Posterior vena cava (tissue), 2 donors: ENCODE measurements at regions not wholly inside any gene's neighbourhood (a gene's known extent, or its start where the extent isn't known, plus 50 kb on each side); places are given as distances from the start of the nearest gene placed in this dataset.

Experiments used
- DNase-seq: peaks from one replicate; pipeline ENCODE4 v3.0.0-alpha.2; 2020; ENCODE audit warnings: low spot score
- intact Hi-C, 2 donors: fragments of 100-400 bp; cut with DNase I; formaldehyde crosslinking; loops; one replicate each; pipeline versions ENCODE4 v1.14.1 to v1.14.2; 2022 to 2023
- donor health status: DM: yes; HTN: yes; CAD: no.
- donor health status: DM: yes; HTN: yes; CAD: no.

DNA sequence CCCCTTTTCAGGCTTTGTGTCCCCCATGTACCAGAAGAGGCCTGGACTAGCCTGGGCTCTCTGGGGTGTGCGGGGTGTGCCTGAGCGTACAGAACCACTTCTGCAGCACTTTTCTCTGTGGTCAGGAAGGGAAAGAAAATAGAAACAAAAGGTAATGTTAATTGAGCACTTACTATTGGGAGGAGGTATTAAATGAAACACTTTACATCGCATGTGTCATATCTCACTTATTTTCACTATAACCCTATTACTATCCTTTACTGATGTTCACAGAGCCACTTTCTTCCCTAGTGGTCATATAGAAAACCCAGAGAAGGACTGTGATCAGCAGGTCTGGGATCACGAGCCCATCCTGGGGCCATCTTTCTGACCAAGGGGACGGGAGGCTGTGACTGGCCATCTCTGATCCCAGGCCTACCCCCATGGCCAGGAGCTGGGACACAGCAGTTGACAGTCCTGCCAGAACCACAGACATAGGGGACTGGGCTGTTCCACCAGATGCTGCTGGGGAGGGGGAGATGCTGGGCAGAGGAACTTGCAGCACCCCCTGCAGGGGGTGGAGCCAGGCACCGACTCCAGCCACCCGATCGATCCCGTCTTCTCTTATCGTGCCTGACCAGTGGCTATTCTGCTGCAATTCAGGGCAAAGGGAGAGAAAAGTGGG lies 107.6 kb downstream of the VEGFA start:
- intact Hi-C loops: loop anchor here in 1 of 2 donors (5.0 kb wide), 1 partner anchor 1235 kb away; no protein-coding TSS in a partner anchor
- DNase-seq: no peak

DNA sequence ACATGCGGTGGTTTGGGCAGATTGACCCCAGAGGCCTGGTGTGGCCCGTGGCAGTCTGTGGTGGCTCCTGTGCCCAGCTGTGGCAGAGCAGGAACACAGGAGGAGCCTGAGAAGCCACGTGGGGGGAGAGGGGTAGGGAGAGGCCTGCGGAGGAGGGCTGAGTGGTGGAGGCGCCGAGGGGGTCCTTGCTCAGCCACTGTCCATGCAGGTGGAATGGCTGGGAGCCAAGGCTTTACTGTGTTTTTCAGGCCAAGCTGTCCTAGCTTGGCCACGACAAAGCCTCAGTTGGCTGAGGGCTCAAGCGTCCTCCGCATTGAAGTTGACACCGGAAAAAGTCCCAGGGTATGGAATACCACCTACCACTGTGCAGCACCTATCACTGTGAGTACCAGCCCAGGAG lies 107.0 kb downstream of the VEGFA start:
- intact Hi-C loops: loop anchor here in 1 of 2 donors (5.0 kb wide), 1 partner anchor 1235 kb away; no protein-coding TSS in a partner anchor
- DNase-seq: no peak

DNA sequence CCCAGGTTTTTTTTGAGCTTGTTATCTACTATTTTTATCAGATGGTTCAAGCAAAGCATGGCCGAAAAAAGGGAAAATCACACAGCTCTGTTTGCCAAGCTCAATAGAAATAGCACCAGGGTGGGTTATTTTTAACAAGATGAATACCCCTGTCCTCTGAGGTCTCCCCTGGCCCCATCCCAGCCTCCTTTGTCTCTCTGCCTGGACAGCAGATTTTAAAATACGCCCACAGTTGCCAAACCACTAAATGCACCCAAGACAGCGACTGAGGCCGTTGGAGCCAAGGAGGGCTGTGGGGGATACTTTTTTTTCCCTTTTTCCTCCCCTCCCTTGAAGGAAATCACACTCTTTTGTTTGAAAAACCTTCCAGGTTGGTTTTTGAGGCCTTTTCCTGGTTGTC lies 106.6 kb downstream of the VEGFA start:
- DNase-seq: no peak
- intact Hi-C loops: loop anchor here in 1 of 2 donors (5.0 kb wide), 1 partner anchor 1234 kb away; no protein-coding TSS in a partner anchor

DNA sequence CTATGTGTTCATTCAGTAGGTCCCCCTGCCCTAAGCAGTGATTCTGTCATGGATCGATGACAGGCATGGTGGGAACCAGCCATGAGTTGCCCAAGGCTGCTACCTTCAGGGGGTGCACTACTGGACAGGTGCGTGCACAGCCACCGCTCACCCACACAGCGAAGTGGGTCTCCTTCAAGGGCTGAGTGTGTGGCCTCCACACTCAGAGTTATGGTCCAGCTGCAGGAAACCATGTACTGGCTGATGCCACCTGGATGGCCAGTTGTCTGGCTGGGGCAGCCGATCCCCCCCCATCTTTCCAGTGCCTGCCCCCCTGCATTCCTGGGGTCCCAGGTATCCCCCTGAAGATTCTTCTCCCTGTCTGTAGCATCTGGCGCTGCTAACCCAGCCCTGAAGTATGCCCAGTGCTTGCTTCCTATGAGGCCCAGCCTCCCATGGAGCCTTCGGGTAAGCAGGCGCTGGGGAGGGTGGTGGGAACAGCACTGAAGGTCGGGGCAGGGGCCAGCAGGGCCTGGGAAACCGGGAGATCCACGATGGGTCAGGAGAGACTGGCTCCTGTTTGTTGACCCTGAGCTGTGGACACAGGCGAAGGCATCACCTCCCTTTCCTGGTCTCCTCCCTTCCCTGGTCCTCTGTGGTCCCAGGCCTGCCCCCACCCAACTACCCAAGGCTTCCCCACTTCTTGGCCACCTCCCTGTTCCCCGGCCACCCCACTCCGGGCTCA lies 106.0 kb downstream of the VEGFA start:
- no peak for DNase-seq
- intact Hi-C loops: loop anchor here in 1 of 2 donors (5.0 kb wide), 1 partner anchor 1234 kb away; no protein-coding TSS in a partner anchor

DNA sequence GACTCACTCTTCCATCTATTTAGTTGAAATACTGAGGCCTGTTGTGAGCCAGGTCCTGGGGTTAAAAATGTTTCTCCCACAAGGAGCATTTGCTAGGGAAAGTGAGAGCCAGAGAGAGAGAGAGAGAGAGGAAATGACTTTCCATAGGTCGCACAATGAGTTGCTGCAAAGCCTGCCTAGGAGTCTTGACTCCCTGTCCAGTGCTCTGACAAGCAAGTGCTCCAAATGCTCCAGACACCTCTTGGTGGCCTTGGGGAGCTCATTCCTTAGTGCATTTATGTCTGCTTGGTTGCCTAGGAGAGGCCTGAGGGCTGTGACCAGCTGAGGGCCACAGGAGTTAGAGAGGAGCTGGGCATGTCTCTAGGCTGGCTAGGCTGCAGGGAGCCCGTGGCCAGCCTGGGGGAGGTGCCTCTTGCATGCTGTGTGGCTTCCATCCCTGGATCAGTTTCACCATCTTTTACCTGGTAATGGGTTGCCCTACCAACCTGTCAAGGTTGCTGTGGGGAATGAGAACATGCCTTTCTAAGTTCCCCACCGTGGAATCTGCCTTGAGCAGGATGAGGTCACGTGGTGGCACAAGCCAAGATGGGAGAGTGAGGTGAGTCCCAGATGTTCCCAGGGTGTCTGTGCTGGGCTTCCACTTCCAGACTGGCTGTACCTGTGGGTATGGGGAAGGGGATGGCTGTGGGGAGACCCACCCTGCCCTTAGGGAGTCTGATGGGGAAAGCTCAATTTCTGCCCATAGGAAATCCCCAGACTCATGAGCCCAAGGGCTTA lies 105.0 kb downstream of the VEGFA start:
- intact Hi-C loops: loop anchor here in 1 of 2 donors (5.0 kb wide), 1 partner anchor 1233 kb away; no protein-coding TSS in a partner anchor
- DNase-seq: no peak

DNA sequence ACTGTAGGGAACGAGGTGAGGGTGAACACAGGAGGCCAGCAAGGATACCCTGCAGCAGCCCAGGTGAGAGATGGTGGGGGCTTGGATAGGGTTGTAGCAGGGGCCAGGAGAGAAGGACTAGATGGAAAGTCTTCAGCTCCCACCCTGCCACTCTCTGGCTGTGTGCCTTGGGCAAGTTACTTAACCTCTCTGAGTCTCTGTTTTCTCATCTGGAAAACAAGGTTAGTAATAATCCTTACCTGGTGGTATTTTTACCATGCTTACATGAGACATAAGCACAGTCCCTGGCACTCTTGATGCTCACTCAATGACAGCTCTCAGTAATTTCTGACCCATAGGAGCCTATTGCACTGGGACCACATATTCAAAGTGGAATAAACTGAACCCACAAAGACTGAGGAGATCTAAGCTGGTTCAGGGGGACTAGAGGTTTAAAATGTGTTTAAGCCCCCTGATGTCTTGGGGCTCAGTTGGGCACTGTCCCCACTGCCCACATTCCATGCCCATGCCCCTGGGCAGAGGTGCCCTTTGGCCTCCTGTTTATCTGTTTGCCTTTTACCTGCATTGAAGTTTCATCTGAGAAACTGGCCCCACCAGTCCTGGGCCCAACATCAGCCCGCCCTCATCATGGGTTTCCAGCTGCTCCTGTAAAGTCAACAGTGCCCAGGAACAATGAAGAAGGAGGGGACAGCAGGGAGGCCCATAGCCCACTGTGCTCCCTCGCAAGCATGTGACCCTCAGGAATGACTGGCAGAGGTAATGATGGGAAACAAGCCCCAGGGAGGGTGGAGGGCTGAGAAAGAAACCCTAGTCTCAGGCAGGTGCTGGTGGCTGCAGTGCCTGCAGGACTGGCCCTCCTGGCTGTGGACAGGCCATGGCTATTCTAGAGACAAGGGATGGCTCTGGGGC lies 104.0 kb downstream of the VEGFA start:
- DNase-seq: no peak
- intact Hi-C loops: no loop called here

DNA sequence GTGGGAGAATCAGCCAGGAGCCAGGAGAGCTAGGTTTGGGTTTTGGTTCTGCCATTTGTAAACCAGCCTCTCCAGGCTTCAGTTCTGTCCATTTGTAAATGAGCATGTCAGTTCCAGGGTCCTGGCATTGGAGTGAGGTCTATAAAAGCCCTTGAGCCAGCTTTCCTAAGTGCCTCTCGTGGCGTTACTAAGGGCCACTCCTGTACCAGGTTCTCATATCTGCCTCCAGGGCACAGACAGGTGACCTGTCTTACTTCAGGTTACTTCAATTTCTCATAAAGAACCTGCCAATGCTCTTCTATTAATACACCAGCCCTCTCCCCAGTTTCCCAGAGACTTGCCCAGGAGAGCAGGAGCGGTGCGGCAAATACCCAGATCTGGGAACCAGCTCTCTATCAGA lies 101.9 kb downstream of the VEGFA start:
- intact Hi-C loops: no loop called here
- no peak for DNase-seq

DNA sequence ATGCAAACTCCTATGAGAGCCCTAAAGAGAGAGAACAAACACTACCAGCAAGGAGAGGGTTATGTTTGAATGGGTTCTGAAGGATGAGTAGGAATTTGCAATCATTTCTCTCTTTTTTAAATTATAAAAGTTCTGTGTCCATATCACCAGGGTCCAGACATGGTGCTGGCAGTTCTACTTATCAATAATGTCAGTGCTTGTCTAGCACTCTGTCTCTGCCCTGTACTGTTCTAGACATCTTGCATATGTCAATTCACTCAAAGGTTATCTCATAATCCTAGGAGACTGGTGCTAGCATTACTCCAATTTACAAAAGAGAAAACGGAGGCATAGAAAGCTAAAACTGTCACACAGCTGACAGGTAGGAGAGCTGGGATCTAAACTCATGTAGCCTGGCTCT lies 101.3 kb downstream of the VEGFA start:
- DNase-seq: no peak
- intact Hi-C loops: no loop called here

DNA sequence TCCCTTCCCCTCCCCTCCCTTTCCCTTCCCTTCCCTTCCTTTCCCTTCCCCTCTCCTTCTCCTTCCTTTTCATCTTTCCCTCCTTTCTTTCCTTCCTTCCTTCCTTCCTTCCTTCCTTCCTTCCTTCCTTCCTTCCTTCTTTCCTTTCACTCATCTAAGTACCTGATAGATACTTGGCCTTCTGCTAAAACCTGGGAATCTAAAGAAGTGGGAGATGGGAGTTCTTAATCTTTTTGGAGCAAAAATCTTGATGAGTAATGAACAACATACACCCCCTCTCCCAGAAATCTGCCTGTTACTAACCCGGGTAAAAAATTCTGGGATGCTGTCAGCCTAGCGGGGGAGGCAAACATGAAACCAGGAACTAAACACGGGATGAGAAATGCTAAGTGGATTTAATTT lies 100.7 kb downstream of the VEGFA start:
- no peak for DNase-seq

DNA sequence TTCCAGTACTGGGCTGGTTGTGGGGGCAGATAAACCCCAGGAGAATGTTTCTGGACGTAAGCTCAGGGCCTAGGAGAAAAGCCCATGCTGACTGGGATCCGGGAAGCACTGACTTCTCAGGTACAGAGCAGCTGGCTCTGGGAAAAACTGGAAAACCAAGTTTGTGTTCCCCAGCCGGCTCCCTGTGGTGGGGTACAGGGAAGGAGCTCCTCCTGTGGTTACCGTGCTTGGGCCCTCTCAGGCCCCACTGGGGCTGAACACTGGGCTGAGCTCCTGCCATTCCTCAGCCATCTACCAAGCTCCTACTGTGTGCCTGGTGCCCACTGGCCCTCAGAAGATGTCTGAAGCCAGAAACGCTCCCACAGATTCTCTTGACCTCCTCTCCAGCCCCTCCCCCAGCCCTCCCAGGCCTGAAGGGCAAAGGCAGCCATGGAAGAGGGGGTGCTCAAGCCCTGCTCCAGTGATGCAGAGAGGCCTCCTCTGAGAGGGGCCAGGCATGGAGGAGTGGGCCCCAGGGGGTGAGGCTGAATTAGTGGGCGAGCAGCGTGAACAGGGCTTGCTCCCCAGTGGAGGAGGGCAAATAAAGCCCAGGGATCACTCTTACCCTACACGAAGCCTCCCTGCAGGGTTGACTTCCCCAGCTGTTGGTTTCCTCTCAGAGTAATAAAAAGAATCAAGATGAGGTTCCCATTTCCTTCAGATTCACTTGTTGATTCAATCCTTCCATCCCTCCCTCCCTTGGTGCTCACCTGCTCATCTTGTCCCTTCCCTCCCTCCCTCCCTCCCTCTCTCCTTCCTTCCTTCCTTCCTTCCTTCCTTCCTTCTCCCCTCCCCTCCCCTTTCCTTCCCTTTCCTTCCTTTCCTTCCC lies 100.0 kb downstream of the VEGFA start:
- intact Hi-C loops: no loop called here
- no peak for DNase-seq

More for the DNA sequence above, 100.7 kb downstream of the VEGFA start:
- intact Hi-C loops: no loop called here

DNA sequence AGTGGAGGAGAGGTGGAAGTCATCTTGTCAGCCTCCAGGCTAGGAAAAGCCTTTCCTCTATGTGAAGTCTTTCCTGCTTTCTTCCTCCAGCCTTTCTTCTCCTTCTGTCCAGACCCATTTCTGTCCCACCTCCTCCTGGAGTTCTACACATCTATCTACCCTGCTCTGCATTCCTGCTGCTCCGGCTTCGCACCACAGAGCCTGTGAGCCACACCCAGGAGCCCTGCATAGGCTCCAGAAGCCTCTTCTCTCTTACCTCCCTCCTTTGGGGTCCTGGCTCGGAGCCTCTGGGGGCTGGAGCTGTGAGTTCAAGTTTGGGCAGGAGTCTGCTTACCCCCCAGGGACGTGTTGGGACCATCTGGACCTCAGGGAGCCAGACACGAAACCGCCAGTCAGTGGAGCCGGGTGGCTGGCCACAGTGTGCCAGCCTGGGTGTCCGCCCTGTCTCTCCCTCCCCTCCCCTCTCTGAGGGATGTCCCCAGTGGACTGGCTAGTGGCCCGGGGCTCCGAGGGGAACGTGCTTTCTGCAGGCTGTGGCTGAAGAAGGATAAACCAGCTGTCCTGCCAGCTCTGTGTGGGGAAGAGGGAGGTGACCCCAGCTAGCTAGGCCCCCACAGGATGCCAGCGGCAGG lies 99.2 kb downstream of the VEGFA start:
- no peak for DNase-seq
- intact Hi-C loops: no loop called here

DNA sequence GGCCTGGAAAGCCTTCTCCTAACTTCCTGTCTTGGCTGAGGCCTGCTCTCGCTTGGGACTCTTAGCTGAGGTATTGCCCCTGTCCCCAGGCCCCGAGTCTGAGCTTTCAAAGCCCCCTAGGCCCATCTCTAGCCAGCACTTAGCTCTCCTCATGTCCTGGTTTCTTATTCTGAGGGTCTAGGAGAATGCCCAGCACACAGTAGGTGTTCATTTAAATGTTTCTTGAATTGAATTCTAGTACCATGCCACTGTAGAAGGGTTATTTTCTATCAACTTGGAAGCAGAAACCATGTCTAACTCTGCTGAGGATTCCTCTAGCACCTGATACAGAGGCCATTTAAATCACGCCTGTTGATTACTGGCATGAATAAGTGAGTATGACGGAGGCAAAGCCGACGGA lies 98.5 kb downstream of the VEGFA start:
- peak; percentile 12 for DNase-seq
- intact Hi-C loops: no loop called here

DNA sequence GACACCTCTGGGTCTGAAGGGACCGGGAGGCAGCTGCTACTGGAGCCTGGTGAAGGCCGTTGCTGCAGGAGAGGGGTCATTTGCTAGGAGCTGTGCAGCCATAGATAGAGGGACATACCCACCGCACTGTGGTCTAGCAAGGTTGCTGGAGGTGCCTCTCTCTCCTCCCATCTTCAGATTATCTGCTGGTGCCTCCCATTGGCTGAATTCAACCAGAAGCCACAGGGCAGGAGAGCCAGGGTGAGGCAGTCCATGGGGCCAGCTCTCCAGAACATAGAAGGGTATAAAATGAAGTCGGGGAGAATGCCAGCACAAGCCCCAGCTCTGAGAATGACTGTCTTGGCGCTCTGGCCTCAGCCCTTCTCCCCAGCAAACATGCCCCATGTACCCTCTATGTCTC lies 98.0 kb downstream of the VEGFA start:
- peak; percentile 51 for DNase-seq
- intact Hi-C loops: no loop called here

DNA sequence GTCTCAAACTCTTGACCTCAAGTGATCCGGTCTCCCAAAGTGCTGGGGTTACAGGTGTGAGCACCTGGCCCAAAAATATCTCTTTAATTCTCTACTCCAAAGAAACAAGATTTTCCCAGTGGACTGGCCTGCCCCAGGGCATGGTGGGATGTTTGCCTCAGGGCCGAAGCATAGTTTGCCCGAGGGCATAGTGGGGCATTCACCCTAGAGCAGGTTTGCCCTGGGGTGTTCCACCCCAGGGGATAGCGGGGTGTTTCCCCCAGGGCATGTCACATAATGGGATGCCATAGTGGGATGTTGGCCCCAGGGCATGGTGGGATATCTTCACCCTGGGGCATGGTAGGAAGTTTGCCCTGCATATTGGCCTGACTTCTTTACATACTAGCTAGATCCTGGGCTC lies 97.2 kb downstream of the VEGFA start:
- intact Hi-C loops: no loop called here
- peak; percentile 48 for DNase-seq

DNA sequence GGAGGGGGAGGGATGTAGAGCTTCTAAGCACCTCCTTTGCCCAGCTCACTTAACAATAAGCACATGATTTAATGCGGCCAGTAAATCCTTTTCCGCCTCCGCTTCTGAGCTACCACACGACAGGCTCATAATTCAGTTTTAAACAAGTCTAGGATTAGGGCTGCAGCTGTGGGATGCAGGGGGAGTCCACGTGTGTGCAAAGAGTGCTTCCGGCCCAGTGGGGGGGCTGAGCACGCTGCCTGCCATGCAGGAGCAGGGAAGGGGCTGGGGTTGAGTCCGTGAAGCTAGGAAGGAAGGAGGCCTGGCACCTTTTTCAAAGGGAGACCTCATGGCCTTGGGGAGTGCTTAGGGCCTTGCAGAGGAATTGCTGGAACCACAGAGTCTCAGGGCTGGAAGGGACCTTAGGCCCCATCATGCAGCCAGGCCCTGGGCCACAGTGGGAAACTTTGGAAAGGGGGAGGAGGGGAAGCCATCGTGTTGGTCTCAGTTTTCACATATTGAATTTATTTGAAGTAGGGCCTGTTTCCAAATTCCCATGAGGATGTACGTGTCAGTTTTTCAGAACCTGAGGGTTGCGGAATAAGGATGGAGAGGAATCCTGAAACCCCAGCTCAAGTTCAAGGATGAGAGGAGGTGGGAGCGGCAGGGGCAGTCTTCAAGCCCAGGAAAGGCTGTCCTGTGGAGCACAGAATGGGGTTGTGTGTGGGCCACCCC lies 96.1 kb downstream of the VEGFA start:
- intact Hi-C loops: no loop called here
- DNase-seq: peak; percentile 61

DNA sequence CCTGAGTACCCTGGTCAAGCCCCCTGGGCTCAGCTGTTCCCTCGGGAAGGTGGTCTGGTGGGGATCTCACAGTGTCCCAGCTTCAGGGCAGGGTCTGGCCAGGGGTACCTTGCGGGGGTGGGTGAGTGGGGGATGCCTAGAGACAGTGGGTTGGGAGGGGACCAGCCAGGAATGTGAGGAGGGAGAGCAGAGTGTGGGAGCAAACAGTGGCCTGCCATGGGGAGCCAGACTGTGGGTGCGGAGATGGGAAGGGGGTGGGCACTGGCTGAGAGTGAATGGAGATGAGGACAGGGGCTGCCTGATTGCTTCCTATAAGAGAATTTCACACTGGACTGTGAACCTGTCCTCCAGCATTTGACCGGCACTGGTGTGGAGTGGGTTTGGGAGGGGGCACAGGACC lies 95.1 kb downstream of the VEGFA start:
- intact Hi-C loops: no loop called here
- DNase-seq: peak; percentile 48

DNA sequence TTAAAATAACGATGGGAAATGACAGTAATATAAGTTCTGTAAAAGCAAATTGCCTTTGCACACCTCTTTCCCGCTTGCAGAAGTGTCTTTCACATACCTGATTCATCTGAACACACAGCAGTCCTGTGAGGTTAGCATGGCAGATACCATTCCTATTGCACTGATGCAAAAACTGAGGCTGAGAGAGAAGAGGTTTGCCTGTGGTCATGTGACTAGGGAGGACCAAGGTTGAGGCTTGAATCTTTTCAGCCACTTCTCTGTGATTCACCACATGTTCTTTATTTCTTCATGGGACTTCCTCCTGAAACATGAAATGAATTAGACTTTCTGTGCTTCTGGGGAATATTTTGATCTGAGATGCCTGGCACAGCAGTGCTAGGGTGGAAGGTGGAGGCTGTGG lies 92.9 kb downstream of the VEGFA start:
- intact Hi-C loops: no loop called here

More for the DNA sequence above, 92.9 kb downstream of the VEGFA start:
- no peak for DNase-seq
